Hepatocyte (in vitro differentiated cells): ENCODE measurements at regions not wholly inside any gene's neighbourhood (a gene's known extent, or its start where the extent isn't known, plus 50 kb on each side); places are given as distances from the start of the nearest gene placed in this dataset.
"Not testable (repeated sequence)": the region's sequence is repeated elsewhere in the genome, so short reads cannot be mapped to it uniquely, and the experiment has no call there.

ENCODE experiments used
- EZH2 ChIP-seq: fragments of 200-600 bp; sonication (generic); IDR thresholded peaks from 2 replicates; pipeline ENCODE4 v1.6.1; 2016; ENCODE audit warnings: antibody characterized with exemption, mild to moderate bottlenecking, borderline replicate concordance
- TF ChIP-seq, protein P1 (sequence below): fragments of 200-600 bp; sonication (generic); IDR thresholded peaks from 2 replicates; pipeline ENCODE4 v1.5.1; 2016; ENCODE audit warnings: antibody characterized with exemption, mild to moderate bottlenecking; ENCODE audit not compliant: poor library complexity

DNA sequence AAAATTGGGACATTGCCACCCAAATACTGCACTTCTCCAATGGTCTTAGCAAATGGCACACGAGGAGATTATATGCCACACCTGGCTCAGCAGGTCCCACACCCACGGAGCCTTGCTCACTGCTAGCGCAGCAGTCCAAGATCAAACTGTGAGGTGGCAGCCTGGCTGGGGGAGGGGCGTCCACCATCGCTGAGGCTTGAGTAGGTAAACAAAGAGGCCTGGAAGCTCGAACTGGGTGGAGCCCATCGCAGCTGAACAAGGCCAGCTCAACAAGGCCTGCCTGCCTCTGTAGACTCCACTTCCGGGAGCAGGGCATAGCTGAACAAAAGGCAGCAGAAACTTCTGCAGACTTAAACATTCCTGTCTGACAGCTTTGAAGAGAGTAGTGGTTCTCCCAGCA is 222.4 kb upstream of the PCDH9 start:
- TF ChIP-seq, protein P1, sequence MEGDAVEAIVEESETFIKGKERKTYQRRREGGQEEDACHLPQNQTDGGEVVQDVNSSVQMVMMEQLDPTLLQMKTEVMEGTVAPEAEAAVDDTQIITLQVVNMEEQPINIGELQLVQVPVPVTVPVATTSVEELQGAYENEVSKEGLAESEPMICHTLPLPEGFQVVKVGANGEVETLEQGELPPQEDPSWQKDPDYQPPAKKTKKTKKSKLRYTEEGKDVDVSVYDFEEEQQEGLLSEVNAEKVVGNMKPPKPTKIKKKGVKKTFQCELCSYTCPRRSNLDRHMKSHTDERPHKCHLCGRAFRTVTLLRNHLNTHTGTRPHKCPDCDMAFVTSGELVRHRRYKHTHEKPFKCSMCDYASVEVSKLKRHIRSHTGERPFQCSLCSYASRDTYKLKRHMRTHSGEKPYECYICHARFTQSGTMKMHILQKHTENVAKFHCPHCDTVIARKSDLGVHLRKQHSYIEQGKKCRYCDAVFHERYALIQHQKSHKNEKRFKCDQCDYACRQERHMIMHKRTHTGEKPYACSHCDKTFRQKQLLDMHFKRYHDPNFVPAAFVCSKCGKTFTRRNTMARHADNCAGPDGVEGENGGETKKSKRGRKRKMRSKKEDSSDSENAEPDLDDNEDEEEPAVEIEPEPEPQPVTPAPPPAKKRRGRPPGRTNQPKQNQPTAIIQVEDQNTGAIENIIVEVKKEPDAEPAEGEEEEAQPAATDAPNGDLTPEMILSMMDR: not testable (repeated sequence)
- not testable (repeated sequence) for TF ChIP-seq EZH2
